Effector memory CD4-positive, alpha-beta T cell (primary cell): ENCODE measurements at regions not wholly inside any gene's neighbourhood (a gene's known extent, or its start where the extent isn't known, plus 50 kb on each side); places are given as distances from the start of the nearest gene placed in this dataset.

Experiments used
- DNase-seq, 3 donors: peaks; one replicate each; pipeline ENCODE4 v3.0.0-alpha.2; 2020
- H3K27ac ChIP-seq: 2 replicates; pipeline ENCODE4 v1.7.0; 2013; ENCODE audit warnings: mild to moderate bottlenecking, low read length, moderate library complexity; ENCODE audit not compliant: insufficient read depth, poor library complexity, severe bottlenecking
- H3K27me3 ChIP-seq: replicated peaks from 2 replicates; pipeline ENCODE4 v1.7.0; 2013; ENCODE audit warnings: mild to moderate bottlenecking, low read length; ENCODE audit not compliant: insufficient read depth, control insufficient read depth, poor library complexity, severe bottlenecking
- H3K36me3 ChIP-seq: 2 replicates; pipeline ENCODE4 v1.7.0; 2013; ENCODE audit warnings: mild to moderate bottlenecking, low read length, moderate library complexity; ENCODE audit not compliant: control insufficient read depth, insufficient read depth
- H3K4me1 ChIP-seq: 2 replicates; pipeline ENCODE4 v1.7.0; 2013; ENCODE audit warnings: low read length, mild to moderate bottlenecking; ENCODE audit not compliant: control insufficient read depth, insufficient read depth, poor library complexity, severe bottlenecking
- H3K4me3 ChIP-seq: 2 replicates; pipeline ENCODE4 v1.7.0; 2013; ENCODE audit warnings: low read length, low read depth, mild to moderate bottlenecking; ENCODE audit not compliant: insufficient read depth, poor library complexity, severe bottlenecking
- H3K9me3 ChIP-seq: 2 replicates; pipeline ENCODE4 v1.7.0; 2013; ENCODE audit warnings: mild to moderate bottlenecking, low read length, moderate library complexity; ENCODE audit not compliant: control insufficient read depth

GRCh38 chr3:82509951-82510603 lies 748.6 kb upstream of the GBE1 start:
- Histone ChIP-seq H3K4me3 (no peak overlapping the region), H3K9me3 (no peaks in the 10 kb centered on the region), H3K4me1 (no peaks in the 10 kb centered on the region), H3K27me3 (no peaks in the 10 kb centered on the region), H3K27ac (no peak overlapping the region), H3K36me3 (no peaks in the 10 kb centered on the region)
- no peak for DNase-seq

- DNase-seq = no peak
- H3K36me3 ChIP-seq = no peaks in the 10 kb centered on the region
- no peaks in the 10 kb centered on the region for H3K9me3 ChIP-seq
- H3K4me1 ChIP-seq = no peaks in the 10 kb centered on the region
- no peaks in the 10 kb centered on the region for H3K27me3 ChIP-seq
- H3K4me3 ChIP-seq = no peak overlapping the region
- H3K27ac ChIP-seq = no peak overlapping the region
Observed at GRCh38 chr3:82509106-82509842, 747.8 kb upstream of the GBE1 start.

- no peaks in the 10 kb centered on the region for H3K27me3 ChIP-seq
- no peaks in the 10 kb centered on the region for H3K36me3 ChIP-seq
- H3K4me1 ChIP-seq = no peaks in the 10 kb centered on the region
- H3K27ac ChIP-seq = no peak overlapping the region
- DNase-seq = no peak
- H3K4me3 ChIP-seq = no peak overlapping the region
- no peaks in the 10 kb centered on the region for H3K9me3 ChIP-seq
Observed at GRCh38 chr3:82506204-82506603, 744.8 kb upstream of the GBE1 start.

- Histone ChIP-seq H3K36me3 (no peaks in the 10 kb centered on the region), H3K27me3 (no peaks in the 10 kb centered on the region), H3K4me1 (no peaks in the 10 kb centered on the region), H3K9me3 (no peaks in the 10 kb centered on the region), H3K27ac (no peak overlapping the region), H3K4me3 (no peak overlapping the region)
- DNase-seq = no peak
Observed at GRCh38 chr3:82505079-82505756, 743.8 kb upstream of the GBE1 start.

- Histone ChIP-seq H3K9me3 (no peaks in the 10 kb centered on the region), H3K27me3 (no peaks in the 10 kb centered on the region), H3K4me3 (no peak overlapping the region), H3K4me1 (no peaks in the 10 kb centered on the region), H3K27ac (no peak overlapping the region), H3K36me3 (no peaks in the 10 kb centered on the region)
- DNase-seq = no peak
Observed at GRCh38 chr3:82498186-82498585, 736.7 kb upstream of the GBE1 start.

- no peaks in the 10 kb centered on the region for H3K4me1 ChIP-seq
- H3K27ac ChIP-seq = no peak overlapping the region
- H3K27me3 ChIP-seq = no peaks in the 10 kb centered on the region
- no peaks in the 10 kb centered on the region for H3K36me3 ChIP-seq
- no peak for DNase-seq
- no peaks in the 10 kb centered on the region for H3K9me3 ChIP-seq
- no peak overlapping the region for H3K4me3 ChIP-seq
Observed at GRCh38 chr3:82496890-82497560, 735.6 kb upstream of the GBE1 start.

GRCh38 chr3:82495655-82496054 lies 734.2 kb upstream of the GBE1 start:
- Histone ChIP-seq H3K36me3 (no peaks in the 10 kb centered on the region), H3K4me3 (no peak overlapping the region), H3K27me3 (no peaks in the 10 kb centered on the region), H3K9me3 (no peaks in the 10 kb centered on the region), H3K4me1 (no peaks in the 10 kb centered on the region), H3K27ac (no peak overlapping the region)
- DNase-seq = no peak

GRCh38 chr3:82494977-82495489 lies 733.6 kb upstream of the GBE1 start:
- no peak overlapping the region for H3K27ac ChIP-seq
- no peaks in the 10 kb centered on the region for H3K27me3 ChIP-seq
- no peak overlapping the region for H3K4me3 ChIP-seq
- no peaks in the 10 kb centered on the region for H3K36me3 ChIP-seq
- H3K4me1 ChIP-seq = no peaks in the 10 kb centered on the region
- no peaks in the 10 kb centered on the region for H3K9me3 ChIP-seq
- DNase-seq = no peak

GRCh38 chr3:82493858-82494257 lies 732.4 kb upstream of the GBE1 start:
- Histone ChIP-seq H3K36me3 (no peaks in the 10 kb centered on the region), H3K4me1 (no peaks in the 10 kb centered on the region), H3K4me3 (no peak overlapping the region), H3K27ac (no peak overlapping the region), H3K27me3 (no peaks in the 10 kb centered on the region), H3K9me3 (no peaks in the 10 kb centered on the region)
- no peak for DNase-seq
